Esophagus squamous epithelium (tissue), 4 donors: ENCODE measurements at regions not wholly inside any gene's neighbourhood (a gene's known extent, or its start where the extent isn't known, plus 50 kb on each side); places are given as distances from the start of the nearest gene placed in this dataset.

Experiments
- CTCF ChIP-seq, 6 experiments: fragments of 450-650 bp in 4 of 6; fragments of 200-600 bp in 2 of 6; sonication (generic) in 2 of 6; IDR thresholded peaks; one replicate each; pipeline ENCODE4 v1.5.1; 2016 to 2019; ENCODE audit warnings: antibody characterized with exemption in 6 of 6, mild to moderate bottlenecking in 4 of 6, moderate library complexity in 4 of 6
- POLR2A ChIP-seq, 4 donors: fragments of 450-650 bp; IDR thresholded peaks; one replicate each; pipeline ENCODE4 v1.6.1; 2017; ENCODE audit warnings: antibody characterized with exemption in 4 of 4, mild to moderate bottlenecking in 4 of 4, moderate library complexity in 3 of 4

- no peak for TF ChIP-seq CTCF (IDR thresholded peaks at IDR 0.05)
- TF ChIP-seq POLR2A (IDR thresholded peaks at IDR 0.05): no peak
These were observed 73.4 kb upstream of the ITPRID1 start for GRCh38 chr7:31440511-31440910.
